ENCODE measurements at regions not wholly inside any gene's neighbourhood (a gene's known extent, or its start where the extent isn't known, plus 50 kb on each side); places are given as distances from the start of the nearest gene placed in this dataset.
"Not testable (repeated sequence)": the region's sequence is repeated elsewhere in the genome, so short reads cannot be mapped to it uniquely, and the experiment has no call there.

- not testable (repeated sequence) for TF ChIP-seq CTCF, POLR2A (IDR thresholded peaks at IDR 0.05)
Measured at GRCh38 chr15:24088941-24089340, 401.8 kb upstream of the NDN start.

Measured in body of pancreas (tissue), 4 donors.